Esophagus squamous epithelium (tissue), 5 donors: ENCODE measurements at regions not wholly inside any gene's neighbourhood (a gene's known extent, or its start where the extent isn't known, plus 50 kb on each side); places are given as distances from the start of the nearest gene placed in this dataset.

Experiments
- DNase-seq: peaks from one replicate; lab custom pipeline; 2025; lab: John Stamatoyannopoulos, UW
- H3K27ac ChIP-seq, 4 donors: fragments of 200-600 bp; sonication (generic); one replicate each; pipeline ENCODE4 v1.5.1; 2016 to 2019; ENCODE audit warnings: mild to moderate bottlenecking in 1 of 4
- H3K27me3 ChIP-seq, 4 donors: fragments of 200-600 bp; sonication (generic); 1 replicate in 3 of 4; 2 replicates in 1 of 4; pipeline versions ENCODE4 v1.5.1 to v1.6.0; 2017 to 2021; ENCODE audit warnings: antibody characterized with exemption in 1 of 4
- H3K36me3 ChIP-seq, 3 donors: fragments of 200-600 bp; sonication (generic); one replicate each; pipeline ENCODE4 v1.5.1; 2016 to 2019
- H3K4me1 ChIP-seq, 3 donors: fragments of 200-600 bp; sonication (generic); one replicate each; pipeline ENCODE4 v1.5.1; 2017 to 2019
- H3K4me3 ChIP-seq, 4 donors: fragments of 200-600 bp; sonication (generic); 1 replicate in 3 of 4; 2 replicates in 1 of 4; pipeline ENCODE4 v1.5.1; 2016 to 2019; ENCODE audit warnings: mild to moderate bottlenecking in 2 of 4, moderate library complexity in 1 of 4
- H3K9me3 ChIP-seq, 3 donors: fragments of 200-600 bp; sonication (generic); one replicate each; pipeline ENCODE4 v1.5.1; 2016 to 2019
- POLR2A ChIP-seq, 4 donors: fragments of 450-650 bp; IDR thresholded peaks; one replicate each; pipeline ENCODE4 v1.6.1; 2017; ENCODE audit warnings: antibody characterized with exemption in 4 of 4, mild to moderate bottlenecking in 4 of 4, moderate library complexity in 3 of 4
- WGBS, 2 donors: methylation state at CpG; one replicate each; pipeline ENCODE4 v1.1.5; 2018; 5-methylcytosine and 5-hydroxymethylcytosine counted together
- intact Hi-C: fragments of 100-400 bp; cut with DNase I; formaldehyde crosslinking; loops from one replicate; pipeline ENCODE4 v1.15.0; 2022
- TF ChIP-seq, protein P1 (sequence below), 6 experiments: fragments of 450-650 bp in 4 of 6; fragments of 200-600 bp in 2 of 6; sonication (generic) in 2 of 6; IDR thresholded peaks; one replicate each; pipeline ENCODE4 v1.5.1; 2016 to 2019; ENCODE audit warnings: antibody characterized with exemption in 6 of 6, mild to moderate bottlenecking in 4 of 6, moderate library complexity in 4 of 6
- donor health status: DM: yes; HTN: yes; CAD: no.

DNA sequence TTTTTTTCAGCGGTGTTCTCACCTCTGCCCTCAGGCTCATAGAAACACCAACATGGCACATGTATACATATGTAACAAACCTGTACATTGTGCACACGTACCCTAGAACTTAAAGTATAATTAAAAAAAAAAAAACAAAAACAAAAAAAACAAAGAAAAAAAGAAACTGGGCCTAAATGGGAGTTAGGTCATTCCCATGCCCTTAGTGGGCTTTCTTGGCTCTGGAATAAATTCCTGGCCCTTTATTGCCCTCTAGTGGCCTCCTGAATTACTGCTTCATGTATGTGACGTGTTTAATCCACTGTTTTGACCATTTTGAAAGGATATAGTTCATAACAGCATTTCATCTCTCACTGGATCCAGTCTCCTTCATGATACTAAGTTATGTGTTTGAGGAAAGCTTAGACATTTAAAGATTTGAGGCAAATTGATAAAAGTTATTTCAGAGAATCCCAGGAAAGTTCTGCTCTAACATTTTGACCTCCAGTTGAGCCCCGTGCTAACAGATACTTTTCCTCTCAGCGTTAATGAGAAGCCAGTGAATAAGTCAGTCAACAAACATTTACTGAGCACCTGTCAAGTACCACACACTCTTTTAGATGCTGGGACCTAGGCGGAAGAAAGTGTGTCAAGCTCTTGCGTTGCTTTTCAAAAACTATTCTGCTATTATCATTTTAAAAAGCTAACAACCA, 54.7 kb upstream of the SYPL1 start:
- peak overlapping the region in 2 of 4 donors; percentile 24 to 49 for H3K27ac ChIP-seq

DNA sequence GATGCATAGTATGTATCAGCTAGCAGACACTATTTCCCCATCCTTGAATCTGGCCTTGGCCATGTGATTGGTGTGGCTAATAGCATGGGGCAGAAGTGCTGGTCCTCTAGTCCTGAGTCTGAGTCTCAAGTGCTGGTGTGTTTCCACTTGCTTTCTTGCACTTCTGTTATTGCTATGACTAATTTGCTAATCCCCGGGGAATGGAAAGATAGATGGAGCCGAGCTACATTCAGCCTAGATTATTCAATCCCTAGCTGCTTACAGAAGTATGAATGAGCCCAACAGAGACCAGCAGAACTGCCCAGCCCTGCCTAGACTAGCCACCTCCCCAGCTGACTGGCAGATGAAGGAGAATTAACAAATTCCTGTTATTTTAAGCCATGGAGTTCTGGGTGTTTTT, 53.2 kb upstream of the SYPL1 start:
- intact Hi-C loops, result no loop called here
- Histone ChIP-seq H3K4me1 (peaks cover 0 to 25% (median 3%) of the 10 kb centered on the region in 3 donors), H3K9me3 (peaks cover 0 to 14% (median 9%) of the 10 kb centered on the region in 3 donors), H3K27me3 (no peaks in the 10 kb centered on the region), H3K36me3 (no peaks in the 10 kb centered on the region), H3K27ac (no peak overlapping the region), H3K4me3 (no peak overlapping the region)
- DNase-seq, result no peak
- TF ChIP-seq POLR2A (IDR thresholded peaks at IDR 0.05), result no peak
- TF ChIP-seq, protein P1, sequence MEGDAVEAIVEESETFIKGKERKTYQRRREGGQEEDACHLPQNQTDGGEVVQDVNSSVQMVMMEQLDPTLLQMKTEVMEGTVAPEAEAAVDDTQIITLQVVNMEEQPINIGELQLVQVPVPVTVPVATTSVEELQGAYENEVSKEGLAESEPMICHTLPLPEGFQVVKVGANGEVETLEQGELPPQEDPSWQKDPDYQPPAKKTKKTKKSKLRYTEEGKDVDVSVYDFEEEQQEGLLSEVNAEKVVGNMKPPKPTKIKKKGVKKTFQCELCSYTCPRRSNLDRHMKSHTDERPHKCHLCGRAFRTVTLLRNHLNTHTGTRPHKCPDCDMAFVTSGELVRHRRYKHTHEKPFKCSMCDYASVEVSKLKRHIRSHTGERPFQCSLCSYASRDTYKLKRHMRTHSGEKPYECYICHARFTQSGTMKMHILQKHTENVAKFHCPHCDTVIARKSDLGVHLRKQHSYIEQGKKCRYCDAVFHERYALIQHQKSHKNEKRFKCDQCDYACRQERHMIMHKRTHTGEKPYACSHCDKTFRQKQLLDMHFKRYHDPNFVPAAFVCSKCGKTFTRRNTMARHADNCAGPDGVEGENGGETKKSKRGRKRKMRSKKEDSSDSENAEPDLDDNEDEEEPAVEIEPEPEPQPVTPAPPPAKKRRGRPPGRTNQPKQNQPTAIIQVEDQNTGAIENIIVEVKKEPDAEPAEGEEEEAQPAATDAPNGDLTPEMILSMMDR (IDR thresholded peaks at IDR 0.05), result no peak
- WGBS, 2 donors, result 10 to 28% methylated on average over 2 of the region's 2 CpGs

More for the DNA sequence above, 54.7 kb upstream of the SYPL1 start:
- H3K9me3 ChIP-seq, result peaks cover 0 to 14% (median 9%) of the 10 kb centered on the region in 3 donors
- TF ChIP-seq POLR2A (IDR thresholded peaks at IDR 0.05), result no peak
- TF ChIP-seq, protein P1 (IDR thresholded peaks at IDR 0.05), result peak; percentile 36 to 86 (median 78)
- DNase-seq, result no peak
- H3K36me3 ChIP-seq, result no peaks in the 10 kb centered on the region
- H3K4me3 ChIP-seq, result no peak overlapping the region
- peaks cover 0 to 25% (median 3%) of the 10 kb centered on the region in 3 donors for H3K4me1 ChIP-seq
- intact Hi-C loops, result no loop called here
- no peaks in the 10 kb centered on the region for H3K27me3 ChIP-seq
- 54 to 61% methylated on average over 7 of the region's 7 CpGs for WGBS, 2 donors

DNA sequence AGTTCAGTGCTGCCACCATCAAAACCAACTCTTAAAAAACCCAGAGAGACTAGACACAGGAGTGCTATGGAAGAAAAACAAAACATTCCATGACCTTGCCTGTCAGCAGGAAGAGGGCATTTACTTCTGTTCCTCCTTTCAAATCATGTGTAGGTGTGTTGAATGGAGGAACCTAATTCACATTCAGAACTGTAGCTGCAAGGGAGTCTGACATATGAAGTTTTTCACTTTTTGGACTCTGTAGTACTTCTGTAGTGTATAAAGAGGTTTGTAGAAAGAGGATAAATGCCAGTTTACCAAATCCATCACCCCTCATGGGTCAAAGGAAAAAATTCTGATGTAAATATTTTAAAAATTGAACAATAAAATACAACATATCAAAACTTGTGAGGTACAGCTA, 51.1 kb upstream of the SYPL1 start:
- H3K9me3 ChIP-seq, result peaks cover 0 to 14% (median 9%) of the 10 kb centered on the region in 3 donors
- H3K4me1 ChIP-seq, result peaks cover 0 to 25% (median 3%) of the 10 kb centered on the region in 3 donors
- no peak overlapping the region for H3K4me3 ChIP-seq
- TF ChIP-seq, protein P1 (IDR thresholded peaks at IDR 0.05), result no peak
- TF ChIP-seq POLR2A (IDR thresholded peaks at IDR 0.05), result no peak
- H3K27me3 ChIP-seq, result no peaks in the 10 kb centered on the region
- intact Hi-C loops, result no loop called here
- no peaks in the 10 kb centered on the region for H3K36me3 ChIP-seq
- no peak for DNase-seq
- no peak overlapping the region for H3K27ac ChIP-seq
